ENCODE measurements at regions not wholly inside any gene's neighbourhood (a gene's known extent, or its start where the extent isn't known, plus 50 kb on each side); places are given as distances from the start of the nearest gene placed in this dataset.

DNA sequence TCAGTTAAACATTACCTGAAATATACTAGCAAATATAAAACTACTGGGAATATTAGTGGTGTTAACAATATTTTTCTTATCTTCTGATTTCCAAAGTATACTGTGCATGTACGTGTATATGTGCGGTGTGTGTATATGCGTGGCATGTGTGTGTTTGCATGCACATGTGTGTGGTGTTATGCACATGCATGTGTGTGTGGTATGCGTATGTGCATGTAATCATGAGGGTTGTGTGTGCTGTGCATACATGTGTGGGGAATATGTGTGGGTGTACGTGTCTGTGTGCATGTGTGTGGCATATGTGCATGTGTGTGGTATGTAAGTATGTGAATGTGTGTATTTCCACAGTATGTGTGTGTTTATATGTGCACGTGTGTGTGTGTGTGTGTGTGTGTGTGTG is 640.2 kb downstream of the TSN start:
- no peaks in the 10 kb centered on the region for H3K27me3 ChIP-seq (ENCODE audit: control insufficient read depth, insufficient read depth, low read length, poor library complexity, severe bottlenecking)
- no peaks in the 10 kb centered on the region for H3K9me3 ChIP-seq (ENCODE audit: control insufficient read depth, low read length)
- no peak overlapping the region for H3K4me3 ChIP-seq (ENCODE audit: insufficient read depth, low read depth, low read length)
- H3K27ac ChIP-seq (ENCODE audit: insufficient read depth, low read depth, low read length, poor library complexity, severe bottlenecking), result no peak overlapping the region
- no peaks in the 10 kb centered on the region for H3K4me1 ChIP-seq (ENCODE audit: control insufficient read depth, insufficient read depth, low read length)
- no peaks in the 10 kb centered on the region for H3K36me3 ChIP-seq (ENCODE audit: control insufficient read depth, insufficient read depth, low read length)
- WGBS, 2 experiments, result 95 to 97% methylated on average over 6 of the region's 6 CpGs

- Histone ChIP-seq H3K36me3 (ENCODE audit: control insufficient read depth, insufficient read depth, low read length) (no peaks in the 10 kb centered on the region), H3K4me3 (ENCODE audit: insufficient read depth, low read depth, low read length) (no peak overlapping the region), H3K9me3 (ENCODE audit: control insufficient read depth, low read length) (no peaks in the 10 kb centered on the region), H3K27me3 (ENCODE audit: control insufficient read depth, insufficient read depth, low read length, poor library complexity, severe bottlenecking) (no peaks in the 10 kb centered on the region), H3K4me1 (ENCODE audit: control insufficient read depth, insufficient read depth, low read length) (no peaks in the 10 kb centered on the region), H3K27ac (ENCODE audit: insufficient read depth, low read depth, low read length, poor library complexity, severe bottlenecking) (no peak overlapping the region)
- 73 to 74% methylated on average over 5 of the region's 5 CpGs for WGBS, 2 experiments
Measured at GRCh38 chr2:122411231-122411630, 655.8 kb downstream of the TSN start.

GRCh38 chr2:122412360-122412759 is 656.9 kb downstream of the TSN start:
- H3K4me1 ChIP-seq (ENCODE audit: control insufficient read depth, insufficient read depth, low read length), result no peaks in the 10 kb centered on the region
- H3K9me3 ChIP-seq (ENCODE audit: control insufficient read depth, low read length), result no peaks in the 10 kb centered on the region
- H3K27ac ChIP-seq (ENCODE audit: insufficient read depth, low read depth, low read length, poor library complexity, severe bottlenecking), result no peak overlapping the region
- no peak overlapping the region for H3K4me3 ChIP-seq (ENCODE audit: insufficient read depth, low read depth, low read length)
- no peaks in the 10 kb centered on the region for H3K27me3 ChIP-seq (ENCODE audit: control insufficient read depth, insufficient read depth, low read length, poor library complexity, severe bottlenecking)
- 95 to 99% methylated on average over 5 to 6 of the region's 6 CpGs for WGBS, 2 experiments
- no peaks in the 10 kb centered on the region for H3K36me3 ChIP-seq (ENCODE audit: control insufficient read depth, insufficient read depth, low read length)

DNA sequence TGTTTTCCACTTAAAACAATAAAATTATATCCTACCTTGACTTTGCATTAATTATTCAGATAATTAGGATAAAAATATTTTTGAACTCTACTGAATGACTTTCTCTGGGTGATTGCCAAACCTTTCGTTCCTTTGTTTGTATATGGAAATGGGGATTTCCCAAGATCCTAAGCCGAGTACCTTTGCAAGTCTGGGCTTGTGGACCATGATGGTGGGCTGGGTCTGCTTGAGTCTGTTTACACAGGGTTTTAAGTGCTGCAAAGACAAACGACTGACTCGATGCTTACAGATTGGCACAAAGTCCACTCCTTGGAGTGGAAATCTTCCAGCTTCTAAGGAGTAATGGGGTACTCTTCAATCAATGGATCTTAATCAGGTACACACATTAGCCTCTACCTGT is 659.5 kb downstream of the TSN start:
- H3K36me3 ChIP-seq (ENCODE audit: control insufficient read depth, insufficient read depth, low read length), result no peaks in the 10 kb centered on the region
- 84 to 89% methylated on average over 4 of the region's 4 CpGs for WGBS, 2 experiments
- no peaks in the 10 kb centered on the region for H3K9me3 ChIP-seq (ENCODE audit: control insufficient read depth, low read length)
- H3K27ac ChIP-seq (ENCODE audit: insufficient read depth, low read depth, low read length, poor library complexity, severe bottlenecking), result no peak overlapping the region
- H3K27me3 ChIP-seq (ENCODE audit: control insufficient read depth, insufficient read depth, low read length, poor library complexity, severe bottlenecking), result no peaks in the 10 kb centered on the region
- no peaks in the 10 kb centered on the region for H3K4me1 ChIP-seq (ENCODE audit: control insufficient read depth, insufficient read depth, low read length)
- no peak overlapping the region for H3K4me3 ChIP-seq (ENCODE audit: insufficient read depth, low read depth, low read length)

- WGBS, 2 experiments, result 88 to 100% methylated on average over 1 of the region's 1 CpG
- Histone ChIP-seq H3K4me1 (ENCODE audit: control insufficient read depth, insufficient read depth, low read length) (no peaks in the 10 kb centered on the region), H3K36me3 (ENCODE audit: control insufficient read depth, insufficient read depth, low read length) (no peaks in the 10 kb centered on the region), H3K27ac (ENCODE audit: insufficient read depth, low read depth, low read length, poor library complexity, severe bottlenecking) (no peak overlapping the region), H3K9me3 (ENCODE audit: control insufficient read depth, low read length) (no peaks in the 10 kb centered on the region), H3K27me3 (ENCODE audit: control insufficient read depth, insufficient read depth, low read length, poor library complexity, severe bottlenecking) (no peaks in the 10 kb centered on the region), H3K4me3 (ENCODE audit: insufficient read depth, low read depth, low read length) (no peak overlapping the region)
Measured at GRCh38 chr2:122417114-122417513, 661.7 kb downstream of the TSN start.

DNA sequence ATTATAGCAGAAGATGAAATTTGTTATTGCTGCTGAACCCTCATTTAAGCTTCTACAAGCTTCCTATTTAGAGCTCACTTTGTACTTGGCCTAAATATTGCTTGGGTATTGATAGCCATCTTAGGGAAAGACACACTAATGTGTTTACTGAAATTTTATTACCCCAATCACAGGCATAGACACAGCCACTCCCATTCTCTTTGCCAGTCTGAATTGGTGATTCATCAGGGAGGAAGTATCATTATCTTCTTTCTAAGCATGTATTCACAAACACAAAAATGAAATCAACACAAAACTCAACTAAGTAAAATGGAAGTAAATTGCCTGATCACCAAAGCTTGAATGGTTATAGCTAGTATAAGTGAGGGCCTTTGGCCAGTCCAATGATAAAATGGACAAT is 666.3 kb downstream of the TSN start:
- no peaks in the 10 kb centered on the region for H3K36me3 ChIP-seq (ENCODE audit: control insufficient read depth, insufficient read depth, low read length)
- H3K27ac ChIP-seq (ENCODE audit: insufficient read depth, low read depth, low read length, poor library complexity, severe bottlenecking), result no peak overlapping the region
- no peaks in the 10 kb centered on the region for H3K4me1 ChIP-seq (ENCODE audit: control insufficient read depth, insufficient read depth, low read length)
- H3K9me3 ChIP-seq (ENCODE audit: control insufficient read depth, low read length), result no peaks in the 10 kb centered on the region
- no peaks in the 10 kb centered on the region for H3K27me3 ChIP-seq (ENCODE audit: control insufficient read depth, insufficient read depth, low read length, poor library complexity, severe bottlenecking)
- no peak overlapping the region for H3K4me3 ChIP-seq (ENCODE audit: insufficient read depth, low read depth, low read length)

DNA sequence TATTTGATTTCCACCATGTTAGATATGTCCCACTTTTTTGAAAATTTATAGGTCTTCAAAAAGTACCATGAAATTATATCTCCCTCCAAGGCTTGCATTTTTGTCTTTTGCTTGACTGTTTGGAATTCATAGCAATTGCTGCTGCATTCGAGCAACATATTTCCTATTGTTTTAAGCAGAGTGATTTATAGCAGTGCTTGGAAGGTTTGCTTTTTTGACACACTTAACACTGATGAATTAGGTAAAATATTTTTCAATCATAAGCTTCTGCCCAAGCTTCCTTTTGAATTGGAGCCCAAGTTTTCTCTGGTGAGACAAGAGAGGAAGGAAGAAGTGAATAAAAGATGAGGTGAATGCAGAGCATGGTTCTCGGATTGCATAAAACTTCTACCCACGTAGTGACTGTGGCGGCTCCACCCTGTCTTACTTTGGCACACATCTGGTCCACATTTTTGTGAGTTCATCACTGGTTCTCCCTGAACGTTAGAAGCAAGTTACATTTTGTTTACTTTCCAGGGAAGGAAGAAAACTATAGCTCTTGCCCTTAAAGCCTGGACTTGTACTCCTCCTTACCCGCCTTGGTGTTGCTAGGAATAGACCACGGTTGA is 667.0 kb downstream of the TSN start:
- Histone ChIP-seq H3K27ac (ENCODE audit: insufficient read depth, low read depth, low read length, poor library complexity, severe bottlenecking) (no peak overlapping the region), H3K4me1 (ENCODE audit: control insufficient read depth, insufficient read depth, low read length) (no peaks in the 10 kb centered on the region), H3K9me3 (ENCODE audit: control insufficient read depth, low read length) (no peaks in the 10 kb centered on the region), H3K27me3 (ENCODE audit: control insufficient read depth, insufficient read depth, low read length, poor library complexity, severe bottlenecking) (no peaks in the 10 kb centered on the region), H3K36me3 (ENCODE audit: control insufficient read depth, insufficient read depth, low read length) (no peaks in the 10 kb centered on the region), H3K4me3 (ENCODE audit: insufficient read depth, low read depth, low read length) (no peak overlapping the region)
- whole genome bisulfite sequencing, 2 experiments, result 94 to 95% methylated on average over 7 of the region's 7 CpGs

DNA sequence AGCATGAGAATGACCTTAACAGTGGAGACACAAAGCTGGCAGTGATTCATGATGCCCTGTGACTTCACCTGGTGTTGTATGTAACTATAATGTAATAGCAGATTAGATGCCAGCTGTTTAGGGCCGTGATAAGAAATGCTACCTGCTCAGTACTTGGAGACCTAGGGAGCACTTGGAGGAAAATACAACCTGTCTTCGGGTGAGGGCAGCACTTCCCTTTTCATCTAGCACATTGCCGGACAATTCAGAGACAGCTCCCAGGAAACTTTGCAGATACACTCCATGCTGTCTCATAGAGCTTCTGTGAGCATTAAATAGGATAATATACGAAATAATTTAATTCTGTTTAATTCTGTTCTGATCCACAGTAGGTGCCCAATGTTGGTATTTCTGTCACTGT is 668.5 kb downstream of the TSN start:
- Histone ChIP-seq H3K4me3 (ENCODE audit: insufficient read depth, low read depth, low read length) (no peak overlapping the region), H3K27me3 (ENCODE audit: control insufficient read depth, insufficient read depth, low read length, poor library complexity, severe bottlenecking) (no peaks in the 10 kb centered on the region), H3K27ac (ENCODE audit: insufficient read depth, low read depth, low read length, poor library complexity, severe bottlenecking) (no peak overlapping the region), H3K4me1 (ENCODE audit: control insufficient read depth, insufficient read depth, low read length) (no peaks in the 10 kb centered on the region), H3K36me3 (ENCODE audit: control insufficient read depth, insufficient read depth, low read length) (no peaks in the 10 kb centered on the region), H3K9me3 (ENCODE audit: control insufficient read depth, low read length) (no peaks in the 10 kb centered on the region)
- 60 to 71% methylated on average over 3 to 4 of the region's 4 CpGs for WGBS, 2 experiments

DNA sequence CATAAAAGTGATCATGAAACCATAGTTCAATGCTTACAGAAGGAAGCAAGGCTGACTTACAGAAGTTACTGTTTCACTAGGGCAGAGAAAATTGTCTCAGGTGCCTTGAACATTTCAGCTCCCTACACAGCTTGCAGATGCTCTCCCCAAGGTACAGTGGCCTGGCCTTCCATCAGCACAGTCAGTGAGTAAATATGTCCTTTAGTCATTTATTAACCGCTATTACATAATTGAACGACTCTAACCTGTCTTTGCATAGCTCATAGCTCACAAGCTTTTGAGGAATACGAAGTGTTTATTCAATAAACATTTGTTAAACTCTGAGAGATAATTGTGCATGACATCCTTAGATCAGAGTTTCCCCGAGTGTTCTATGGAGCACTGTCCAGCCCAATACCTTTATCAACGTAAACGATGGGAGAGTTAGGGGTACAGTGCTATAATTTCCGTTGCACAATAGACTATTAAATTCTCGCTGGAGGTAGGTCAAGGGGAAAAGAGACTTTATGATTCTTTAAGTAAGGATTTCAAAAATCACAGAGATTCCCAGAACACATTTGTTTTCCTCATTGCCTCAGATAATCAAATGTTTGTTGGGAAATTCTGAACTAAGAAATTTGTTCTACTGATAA is 677.8 kb downstream of the TSN start:
- H3K36me3 ChIP-seq (ENCODE audit: control insufficient read depth, insufficient read depth, low read length), result no peaks in the 10 kb centered on the region
- no peak overlapping the region for H3K4me3 ChIP-seq (ENCODE audit: insufficient read depth, low read depth, low read length)
- H3K27ac ChIP-seq (ENCODE audit: insufficient read depth, low read depth, low read length, poor library complexity, severe bottlenecking), result no peak overlapping the region
- H3K27me3 ChIP-seq (ENCODE audit: control insufficient read depth, insufficient read depth, low read length, poor library complexity, severe bottlenecking), result no peaks in the 10 kb centered on the region
- H3K9me3 ChIP-seq (ENCODE audit: control insufficient read depth, low read length), result peaks cover 2% of the 10 kb centered on the region
- no peaks in the 10 kb centered on the region for H3K4me1 ChIP-seq (ENCODE audit: control insufficient read depth, insufficient read depth, low read length)
- 80 to 84% methylated on average over 7 to 8 of the region's 8 CpGs for WGBS, 2 experiments

- Histone ChIP-seq H3K27me3 (ENCODE audit: control insufficient read depth, insufficient read depth, low read length, poor library complexity, severe bottlenecking) (no peaks in the 10 kb centered on the region), H3K27ac (ENCODE audit: insufficient read depth, low read depth, low read length, poor library complexity, severe bottlenecking) (no peak overlapping the region), H3K9me3 (ENCODE audit: control insufficient read depth, low read length) (peaks cover 2% of the 10 kb centered on the region), H3K36me3 (ENCODE audit: control insufficient read depth, insufficient read depth, low read length) (no peaks in the 10 kb centered on the region), H3K4me1 (ENCODE audit: control insufficient read depth, insufficient read depth, low read length) (no peaks in the 10 kb centered on the region), H3K4me3 (ENCODE audit: insufficient read depth, low read depth, low read length) (no peak overlapping the region)
- WGBS, 2 experiments, result 91 to 100% methylated on average over 1 of the region's 1 CpG
Measured at GRCh38 chr2:122445003-122445402, 689.6 kb downstream of the TSN start.

All from ectodermal cell (in vitro differentiated cells).